Lower lobe of right lung (tissue), 2 donors: ENCODE measurements at regions not wholly inside any gene's neighbourhood (a gene's known extent, or its start where the extent isn't known, plus 50 kb on each side); places are given as distances from the start of the nearest gene placed in this dataset.
"Not testable (repeated sequence)": the region's sequence is repeated elsewhere in the genome, so short reads cannot be mapped to it uniquely, and the experiment has no call there.

Experiments used
- ATAC-seq, 2 donors: fragments of 200-7000 bp; cut with Tn5 transposase; one replicate each; pipeline ENCODE4 v1.9.1; 2020 to 2022; ENCODE audit warnings: mild to moderate bottlenecking in 2 of 2, moderate library complexity in 2 of 2
- DNase-seq: peaks from one replicate; pipeline ENCODE4 v3.0.0-alpha.2; 2020
- H3K27ac ChIP-seq: fragments of 200-600 bp; one replicate; pipeline ENCODE4 v1.8.0; 2022
- H3K27me3 ChIP-seq: fragments of 200-600 bp; one replicate; pipeline ENCODE4 v1.8.0; 2022; ENCODE audit warnings: low read depth
- H3K36me3 ChIP-seq: fragments of 200-600 bp; one replicate; pipeline ENCODE4 v1.8.0; 2022; ENCODE audit warnings: mild to moderate bottlenecking
- H3K4me1 ChIP-seq: fragments of 200-600 bp; one replicate; pipeline ENCODE4 v1.8.0; 2022
- H3K4me3 ChIP-seq: fragments of 200-600 bp; one replicate; pipeline ENCODE4 v1.8.0; 2022; ENCODE audit warnings: mild to moderate bottlenecking
- H3K9me3 ChIP-seq: fragments of 200-600 bp; one replicate; pipeline ENCODE4 v1.8.0; 2022
- intact Hi-C: fragments of 100-400 bp; cut with DNase I; formaldehyde crosslinking; loops from one replicate; pipeline ENCODE4 v1.11.0; 2022
- TF ChIP-seq, protein P1 (sequence below): fragments of 200-600 bp; IDR thresholded peaks from one replicate; pipeline ENCODE4 v1.8.0; 2022; ENCODE audit warnings: antibody characterized with exemption, mild to moderate bottlenecking
- donor health status: DM: no; HTN: yes; CAD: no; lungs with severe emphysema.

DNA sequence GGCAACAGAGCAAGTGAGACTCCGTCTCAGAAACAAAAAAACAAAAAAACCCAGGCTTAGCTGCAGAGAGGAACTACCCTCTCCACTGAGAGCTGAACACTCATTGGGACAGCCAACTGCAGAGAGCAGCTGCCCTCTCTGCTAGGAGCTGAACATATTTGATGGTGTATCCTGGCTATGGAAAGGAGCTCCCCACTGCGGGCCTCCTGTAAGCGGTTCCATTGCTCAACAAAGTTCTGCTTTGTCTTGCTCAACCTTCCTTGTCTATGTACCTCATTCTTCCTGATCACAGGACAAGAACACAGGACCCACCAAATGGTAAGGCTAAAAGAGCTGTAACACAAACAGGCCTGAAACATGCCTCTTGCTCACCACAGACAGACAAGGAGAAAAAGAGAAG lies 246.3 kb upstream of the LRRTM4 start:
- Histone ChIP-seq H3K27ac (no peak overlapping the region), H3K4me3 (no peak overlapping the region), H3K4me1 (no peaks in the 10 kb centered on the region), H3K27me3 (no peaks in the 10 kb centered on the region), H3K9me3 (no peaks in the 10 kb centered on the region), H3K36me3 (no peaks in the 10 kb centered on the region)
- ATAC-seq, result no peak
- intact Hi-C loops, result no loop called here
- DNase-seq, result no peak
- TF ChIP-seq, protein P1, sequence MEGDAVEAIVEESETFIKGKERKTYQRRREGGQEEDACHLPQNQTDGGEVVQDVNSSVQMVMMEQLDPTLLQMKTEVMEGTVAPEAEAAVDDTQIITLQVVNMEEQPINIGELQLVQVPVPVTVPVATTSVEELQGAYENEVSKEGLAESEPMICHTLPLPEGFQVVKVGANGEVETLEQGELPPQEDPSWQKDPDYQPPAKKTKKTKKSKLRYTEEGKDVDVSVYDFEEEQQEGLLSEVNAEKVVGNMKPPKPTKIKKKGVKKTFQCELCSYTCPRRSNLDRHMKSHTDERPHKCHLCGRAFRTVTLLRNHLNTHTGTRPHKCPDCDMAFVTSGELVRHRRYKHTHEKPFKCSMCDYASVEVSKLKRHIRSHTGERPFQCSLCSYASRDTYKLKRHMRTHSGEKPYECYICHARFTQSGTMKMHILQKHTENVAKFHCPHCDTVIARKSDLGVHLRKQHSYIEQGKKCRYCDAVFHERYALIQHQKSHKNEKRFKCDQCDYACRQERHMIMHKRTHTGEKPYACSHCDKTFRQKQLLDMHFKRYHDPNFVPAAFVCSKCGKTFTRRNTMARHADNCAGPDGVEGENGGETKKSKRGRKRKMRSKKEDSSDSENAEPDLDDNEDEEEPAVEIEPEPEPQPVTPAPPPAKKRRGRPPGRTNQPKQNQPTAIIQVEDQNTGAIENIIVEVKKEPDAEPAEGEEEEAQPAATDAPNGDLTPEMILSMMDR, result no peak

DNA sequence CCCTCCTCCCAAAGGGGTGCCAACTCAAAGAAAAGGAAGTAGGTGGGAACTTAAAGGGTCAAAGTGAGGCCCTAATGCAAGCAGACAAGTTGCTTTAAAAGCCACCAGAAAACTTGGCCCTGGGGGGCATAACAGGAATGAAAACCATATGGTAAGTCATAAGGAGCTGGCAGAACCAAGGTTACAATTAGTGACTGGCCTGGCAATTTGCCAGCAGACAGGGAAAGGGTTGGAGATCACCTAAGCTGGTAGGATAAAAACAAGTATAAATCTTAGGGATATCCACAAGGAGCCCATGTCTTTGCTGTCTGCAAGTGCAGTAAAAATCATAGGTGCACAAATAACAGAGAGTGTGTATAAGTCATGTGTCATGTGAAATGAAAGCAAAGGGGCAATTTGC lies 256.7 kb upstream of the LRRTM4 start:
- no peaks in the 10 kb centered on the region for H3K27me3 ChIP-seq
- H3K27ac ChIP-seq, result no peak overlapping the region
- no peak for DNase-seq
- intact Hi-C loops, result no loop called here
- H3K9me3 ChIP-seq, result no peaks in the 10 kb centered on the region
- H3K4me3 ChIP-seq, result no peak overlapping the region
- ATAC-seq, result no peak
- H3K36me3 ChIP-seq, result no peaks in the 10 kb centered on the region
- H3K4me1 ChIP-seq, result no peaks in the 10 kb centered on the region
- TF ChIP-seq, protein P1, result no peak

DNA sequence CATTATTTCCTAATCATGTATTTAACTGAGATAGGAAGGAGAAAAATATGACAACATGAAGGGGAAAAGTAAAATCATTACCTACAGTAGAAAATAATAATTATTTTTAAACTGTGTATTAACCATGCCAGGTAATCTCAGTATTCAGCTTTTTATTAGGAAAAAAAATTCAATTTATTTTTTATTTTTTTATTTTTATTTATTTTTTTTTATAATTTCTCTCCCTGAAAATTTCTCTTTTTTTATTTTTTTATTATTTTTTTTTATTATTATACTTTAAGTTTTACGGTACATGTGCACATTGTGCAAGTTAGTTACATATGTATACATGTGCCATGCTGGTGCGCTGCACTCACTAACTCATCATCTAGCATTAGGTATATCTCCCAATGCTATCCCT lies 271.3 kb upstream of the LRRTM4 start:
- H3K9me3 ChIP-seq, intact Hi-C loops, ATAC-seq: not testable (repeated sequence)

DNA sequence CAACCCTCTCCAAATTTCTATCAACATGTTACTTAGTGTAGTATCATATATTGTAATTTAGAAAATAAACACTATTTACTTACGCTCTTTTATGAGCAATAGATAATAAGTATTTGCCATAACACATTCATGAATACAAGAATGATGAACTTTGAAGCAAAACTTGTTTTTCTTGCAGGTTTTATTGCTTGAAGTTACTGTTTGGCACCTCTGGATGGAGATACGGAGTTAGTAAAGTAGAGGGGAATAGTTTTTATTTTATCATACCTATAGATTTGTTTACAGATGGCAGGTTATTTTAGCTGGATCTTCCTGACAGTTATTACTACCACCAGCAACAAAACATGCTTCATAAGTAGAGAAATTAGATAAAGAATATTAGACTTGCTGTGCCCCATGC lies 274.2 kb upstream of the LRRTM4 start:
- H3K4me3 ChIP-seq, result no peak overlapping the region
- no peaks in the 10 kb centered on the region for H3K27me3 ChIP-seq
- no peak for DNase-seq
- intact Hi-C loops, result no loop called here
- ATAC-seq, result no peak
- no peak overlapping the region for H3K27ac ChIP-seq
- H3K9me3 ChIP-seq, result no peaks in the 10 kb centered on the region
- no peaks in the 10 kb centered on the region for H3K36me3 ChIP-seq
- no peaks in the 10 kb centered on the region for H3K4me1 ChIP-seq
- TF ChIP-seq, protein P1, result no peak

More for the DNA sequence above, 271.3 kb upstream of the LRRTM4 start:
- H3K4me3 ChIP-seq, H3K27me3 ChIP-seq, H3K27ac ChIP-seq, H3K36me3 ChIP-seq, DNase-seq, H3K4me1 ChIP-seq: not testable (repeated sequence)

DNA sequence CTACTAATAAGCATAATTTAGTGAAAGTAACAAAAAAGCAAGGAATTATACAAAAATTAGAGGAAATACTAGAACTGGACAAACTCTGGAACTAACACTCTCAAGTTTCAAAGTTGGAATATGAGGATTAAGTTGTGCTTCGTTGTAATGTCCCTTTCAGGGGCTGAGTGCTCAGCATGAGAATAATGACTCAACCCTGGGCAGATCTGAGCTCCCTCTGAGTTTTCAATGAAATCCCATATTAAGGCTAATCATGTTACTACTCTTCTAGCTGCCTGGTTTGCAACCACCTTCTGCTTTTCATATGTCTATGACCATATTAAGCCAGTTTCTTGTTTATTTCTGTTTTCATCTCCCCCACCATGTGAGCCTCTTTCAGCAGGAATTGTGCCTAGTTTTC lies 274.9 kb upstream of the LRRTM4 start:
- DNase-seq, result no peak

DNA sequence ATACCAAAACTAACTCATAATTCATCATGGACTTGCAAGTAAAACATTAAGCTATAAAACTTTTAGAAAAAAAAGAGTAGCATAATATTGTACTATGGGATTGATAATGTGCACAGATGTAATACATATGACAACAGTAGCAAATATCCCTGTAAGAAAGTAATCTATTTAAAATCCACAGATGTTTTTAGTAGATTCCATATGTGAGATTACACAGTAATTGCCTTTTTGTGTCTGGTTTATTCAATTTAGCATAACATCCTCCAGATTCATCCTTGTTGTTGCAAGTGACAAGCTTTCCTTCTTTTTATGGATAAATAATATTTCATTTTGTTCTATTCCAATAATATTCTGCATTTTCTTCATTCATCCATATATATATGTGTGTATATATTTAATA lies 278.2 kb upstream of the LRRTM4 start:
- no peaks in the 10 kb centered on the region for H3K36me3 ChIP-seq
- no peak for ATAC-seq
- H3K4me1 ChIP-seq, result no peaks in the 10 kb centered on the region
- DNase-seq, result no peak
- H3K27ac ChIP-seq, result no peak overlapping the region
- TF ChIP-seq, protein P1, result no peak
- H3K9me3 ChIP-seq, result no peaks in the 10 kb centered on the region
- no peak overlapping the region for H3K4me3 ChIP-seq
- no peaks in the 10 kb centered on the region for H3K27me3 ChIP-seq
- intact Hi-C loops, result no loop called here

More for the DNA sequence above, 274.9 kb upstream of the LRRTM4 start:
- H3K9me3 ChIP-seq, result no peaks in the 10 kb centered on the region
- H3K27ac ChIP-seq, result no peak overlapping the region
- H3K4me1 ChIP-seq, result no peaks in the 10 kb centered on the region
- ATAC-seq, result no peak
- no peaks in the 10 kb centered on the region for H3K36me3 ChIP-seq
- intact Hi-C loops, result no loop called here
- TF ChIP-seq, protein P1, result no peak
- H3K4me3 ChIP-seq, result no peak overlapping the region
- no peaks in the 10 kb centered on the region for H3K27me3 ChIP-seq
